Fibroblast of lung (primary cell): ENCODE measurements at regions not wholly inside any gene's neighbourhood (a gene's known extent, or its start where the extent isn't known, plus 50 kb on each side); places are given as distances from the start of the nearest gene placed in this dataset.

Experiments used
- DNase-seq, 2 donors: peaks; one replicate each; pipeline versions ENCODE4 v3.0.0 to v3.0.0-alpha.2; 2010; ENCODE audit warnings: low read depth in 2 of 2
- H2AFZ ChIP-seq: 2 replicates; pipeline ENCODE4 v1.5.1; 2012; ENCODE audit warnings: low read length, control low read depth, inconsistent platforms
- H3K27ac ChIP-seq: 2 replicates; pipeline ENCODE4 v1.5.1; 2011; ENCODE audit warnings: low read length, control low read depth; ENCODE audit not compliant: insufficient read depth
- H3K27me3 ChIP-seq: 2 replicates; pipeline ENCODE4 v1.5.1; 2011; ENCODE audit warnings: mild to moderate bottlenecking, low read length; ENCODE audit not compliant: control insufficient read depth, insufficient read depth
- H3K36me3 ChIP-seq: 2 replicates; pipeline ENCODE4 v1.5.1; 2011; ENCODE audit warnings: low read length; ENCODE audit not compliant: control insufficient read depth, insufficient read depth
- H3K4me1 ChIP-seq: 2 replicates; pipeline ENCODE4 v1.5.1; 2011; ENCODE audit warnings: low read length; ENCODE audit not compliant: control insufficient read depth, insufficient read depth; ENCODE audit errors: extremely low read depth
- H3K4me2 ChIP-seq: 2 replicates; pipeline ENCODE4 v1.5.1; 2011; ENCODE audit warnings: low read length, control low read depth; ENCODE audit not compliant: insufficient read depth; ENCODE audit errors: extremely low read depth
- H3K4me3 ChIP-seq, 4 experiments: fragments of 200-600 bp in 1 of 4; sonication (generic) in 1 of 4; replicated peaks in 1 of 4; 2 replicates each; pipeline ENCODE4 v1.5.1; 2011 to 2016; ENCODE audit warnings: low read length in 4 of 4, low read depth in 3 of 4, mild to moderate bottlenecking in 3 of 4, control low read depth in 2 of 4, inconsistent platforms in 1 of 4, mixed read lengths in 1 of 4; ENCODE audit not compliant: insufficient read depth in 1 of 4; ENCODE audit errors: control extremely low read depth in 1 of 4
- H3K79me2 ChIP-seq: 2 replicates; pipeline ENCODE4 v1.5.1; 2012; ENCODE audit warnings: mild to moderate bottlenecking, low read length, inconsistent platforms; ENCODE audit not compliant: control insufficient read depth, insufficient read depth
- H3K9ac ChIP-seq: 2 replicates; pipeline ENCODE4 v1.5.1; 2011; ENCODE audit warnings: mild to moderate bottlenecking, low read length, control low read depth; ENCODE audit not compliant: insufficient read depth
- H3K9me3 ChIP-seq: 2 replicates; pipeline ENCODE4 v1.5.1; 2012; ENCODE audit warnings: low read depth, low read length; ENCODE audit not compliant: control insufficient read depth, insufficient read depth
- H4K20me1 ChIP-seq: 2 replicates; pipeline ENCODE4 v1.5.1; 2011; ENCODE audit warnings: low read length; ENCODE audit not compliant: control insufficient read depth, insufficient read depth; ENCODE audit errors: extremely low read depth
- EZH2 ChIP-seq: IDR thresholded peaks from 2 replicates; pipeline ENCODE4 v1.5.1; 2012; ENCODE audit warnings: low read length, control low read depth, mild to moderate bottlenecking; ENCODE audit errors: missing control alignments
- TF ChIP-seq, protein P1 (sequence below), 2 donors: IDR thresholded peaks in 1 of 2; conservative IDR thresholded peaks in 1 of 2; 1 replicate in 1 of 2; 2 replicates in 1 of 2; pipeline ENCODE4 v1.5.1; 2011 to 2012; ENCODE audit warnings: low read length in 2 of 2, control low read depth in 1 of 2, inconsistent platforms in 1 of 2, low read depth in 1 of 2, mild to moderate bottlenecking in 1 of 2

DNA sequence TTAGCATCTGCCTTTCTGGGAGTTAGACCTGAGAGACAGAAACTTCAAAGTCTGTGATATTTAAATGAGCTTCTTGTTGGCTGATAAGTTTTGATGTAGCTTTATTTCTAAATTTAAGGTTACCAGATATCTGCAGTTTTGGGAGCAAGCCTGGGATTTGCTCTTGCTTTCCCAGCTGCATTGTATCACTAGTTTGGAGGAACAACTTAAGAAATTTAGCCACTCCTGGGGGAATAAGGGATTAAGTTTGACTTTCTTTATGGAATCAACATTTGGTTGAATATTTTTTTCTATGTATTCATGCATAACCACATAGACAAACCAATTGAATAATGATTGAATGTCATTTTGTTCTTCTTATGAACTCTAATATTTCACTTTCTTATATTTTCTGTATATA lies 178.6 kb downstream of the POLR1F start:
- Histone ChIP-seq H3K4me1 (no peaks in the 10 kb centered on the region), H3K4me3 (no peak overlapping the region), H3K36me3 (no peaks in the 10 kb centered on the region), H2AFZ (no peak overlapping the region), H3K27ac (no peak overlapping the region), H3K79me2 (no peaks in the 10 kb centered on the region), H3K9ac (no peak overlapping the region), H3K9me3 (no peaks in the 10 kb centered on the region), H3K27me3 (no peaks in the 10 kb centered on the region), H3K4me2 (no peak overlapping the region), H4K20me1 (no peaks in the 10 kb centered on the region)
- DNase-seq, result no peak
- TF ChIP-seq, protein P1, sequence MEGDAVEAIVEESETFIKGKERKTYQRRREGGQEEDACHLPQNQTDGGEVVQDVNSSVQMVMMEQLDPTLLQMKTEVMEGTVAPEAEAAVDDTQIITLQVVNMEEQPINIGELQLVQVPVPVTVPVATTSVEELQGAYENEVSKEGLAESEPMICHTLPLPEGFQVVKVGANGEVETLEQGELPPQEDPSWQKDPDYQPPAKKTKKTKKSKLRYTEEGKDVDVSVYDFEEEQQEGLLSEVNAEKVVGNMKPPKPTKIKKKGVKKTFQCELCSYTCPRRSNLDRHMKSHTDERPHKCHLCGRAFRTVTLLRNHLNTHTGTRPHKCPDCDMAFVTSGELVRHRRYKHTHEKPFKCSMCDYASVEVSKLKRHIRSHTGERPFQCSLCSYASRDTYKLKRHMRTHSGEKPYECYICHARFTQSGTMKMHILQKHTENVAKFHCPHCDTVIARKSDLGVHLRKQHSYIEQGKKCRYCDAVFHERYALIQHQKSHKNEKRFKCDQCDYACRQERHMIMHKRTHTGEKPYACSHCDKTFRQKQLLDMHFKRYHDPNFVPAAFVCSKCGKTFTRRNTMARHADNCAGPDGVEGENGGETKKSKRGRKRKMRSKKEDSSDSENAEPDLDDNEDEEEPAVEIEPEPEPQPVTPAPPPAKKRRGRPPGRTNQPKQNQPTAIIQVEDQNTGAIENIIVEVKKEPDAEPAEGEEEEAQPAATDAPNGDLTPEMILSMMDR (conservative IDR thresholded peaks at IDR 0.05 in 1 of 2, IDR thresholded peaks at IDR 0.05 in 1 of 2; ENCODE audit: low read depth in 1 of 2, low read length in 2 of 2), result no peak
- no peak for TF ChIP-seq EZH2

DNA sequence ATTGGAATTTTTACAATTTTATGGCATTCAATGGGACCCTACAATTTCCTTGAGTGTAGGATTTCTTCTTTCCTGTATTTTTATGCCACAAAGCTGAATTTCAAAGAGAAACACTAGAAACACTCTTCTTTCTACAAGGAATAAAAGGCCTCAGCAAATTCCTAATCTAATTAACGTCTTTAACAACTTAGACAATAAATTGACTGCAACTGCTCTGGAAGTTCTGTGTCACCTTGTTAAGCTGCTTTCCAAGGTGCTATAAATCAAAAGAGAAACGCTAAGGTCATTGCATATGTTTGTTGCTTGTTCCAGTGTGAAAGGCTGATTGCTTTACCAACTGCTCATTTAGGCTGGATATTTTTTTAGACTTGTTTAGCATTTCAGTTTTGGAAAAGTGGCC lies 182.2 kb downstream of the POLR1F start:
- Histone ChIP-seq H3K79me2 (no peaks in the 10 kb centered on the region), H3K4me3 (no peak overlapping the region), H4K20me1 (no peaks in the 10 kb centered on the region), H3K4me1 (no peaks in the 10 kb centered on the region), H3K9me3 (no peaks in the 10 kb centered on the region), H3K36me3 (no peaks in the 10 kb centered on the region), H3K27me3 (no peaks in the 10 kb centered on the region), H3K4me2 (no peak overlapping the region), H3K27ac (no peak overlapping the region), H2AFZ (no peak overlapping the region), H3K9ac (no peak overlapping the region)
- DNase-seq, result no peak
- no peak for TF ChIP-seq EZH2
- TF ChIP-seq, protein P1 (conservative IDR thresholded peaks at IDR 0.05 in 1 of 2, IDR thresholded peaks at IDR 0.05 in 1 of 2; ENCODE audit: low read depth in 1 of 2, low read length in 2 of 2), result no peak

DNA sequence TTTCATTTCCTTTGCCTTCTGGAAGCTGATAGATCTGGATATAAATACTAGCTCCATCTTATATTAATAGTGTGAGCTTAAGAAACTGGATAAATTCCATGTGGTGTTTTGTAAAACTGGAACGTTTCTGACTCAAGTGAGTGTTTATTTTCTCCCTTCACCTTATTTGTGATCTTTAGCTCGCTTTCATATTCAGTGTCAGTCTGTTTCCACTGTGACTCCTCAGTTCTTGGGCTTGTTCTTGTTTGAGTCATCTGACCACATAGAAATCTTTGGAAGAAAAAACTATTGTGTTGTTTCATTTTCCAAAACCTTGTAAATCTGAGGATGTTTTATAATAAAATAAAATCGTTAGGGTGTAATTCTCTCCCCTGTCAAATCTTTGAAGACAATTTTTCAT lies 186.4 kb downstream of the POLR1F start:
- TF ChIP-seq EZH2, result no peak
- TF ChIP-seq, protein P1 (conservative IDR thresholded peaks at IDR 0.05 in 1 of 2, IDR thresholded peaks at IDR 0.05 in 1 of 2; ENCODE audit: low read depth in 1 of 2, low read length in 2 of 2), result no peak

More for the DNA sequence above, 186.4 kb downstream of the POLR1F start:
- no peak overlapping the region for H3K27ac ChIP-seq
- no peak overlapping the region for H3K9ac ChIP-seq
- no peaks in the 10 kb centered on the region for H3K4me1 ChIP-seq
- H3K79me2 ChIP-seq, result no peaks in the 10 kb centered on the region
- no peaks in the 10 kb centered on the region for H3K9me3 ChIP-seq
- no peaks in the 10 kb centered on the region for H3K27me3 ChIP-seq
- no peak overlapping the region for H3K4me3 ChIP-seq
- no peak overlapping the region for H2AFZ ChIP-seq
- peak; percentile 54 to 85 for DNase-seq
- no peaks in the 10 kb centered on the region for H4K20me1 ChIP-seq
- H3K4me2 ChIP-seq, result no peak overlapping the region
- no peaks in the 10 kb centered on the region for H3K36me3 ChIP-seq
